GM20000 (cell line): ENCODE measurements at regions not wholly inside any gene's neighbourhood (a gene's known extent, or its start where the extent isn't known, plus 50 kb on each side); places are given as distances from the start of the nearest gene placed in this dataset.

Source experiments
- DNase-seq: peaks from one replicate; pipeline ENCODE4 v3.0.0; 2012; ENCODE audit warnings: low spot score
- CTCF ChIP-seq: IDR thresholded peaks from 2 replicates; pipeline ENCODE4 v1.5.1; 2012; ENCODE audit warnings: mild to moderate bottlenecking, control low read depth; ENCODE audit errors: extremely low read depth, missing control alignments

DNA sequence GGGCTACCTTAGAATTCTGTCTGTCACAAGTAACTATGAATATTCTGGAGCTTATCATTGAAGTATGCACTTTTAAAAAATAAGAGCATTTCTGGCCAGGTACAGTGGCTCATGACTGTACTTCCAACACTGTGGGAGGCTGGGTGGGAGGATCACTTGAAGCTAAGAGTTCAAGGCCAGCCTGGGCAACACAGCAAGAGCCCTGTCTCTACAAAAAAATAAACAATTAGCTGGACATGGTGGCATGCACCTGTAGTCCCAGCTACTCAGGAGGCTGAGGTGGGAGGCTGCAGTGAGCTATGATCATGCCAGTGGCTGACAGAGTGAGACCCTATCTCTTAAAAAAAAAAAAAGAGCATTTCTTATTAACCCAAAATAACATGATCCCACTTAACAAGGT lies 60.0 kb upstream of the BRD7 start:
- no peak for DNase-seq
- no peak for TF ChIP-seq CTCF

GRCh38 chr16:50428116-50428515 lies 59.3 kb upstream of the BRD7 start:
- no peak for TF ChIP-seq CTCF
- DNase-seq, result no peak

DNA sequence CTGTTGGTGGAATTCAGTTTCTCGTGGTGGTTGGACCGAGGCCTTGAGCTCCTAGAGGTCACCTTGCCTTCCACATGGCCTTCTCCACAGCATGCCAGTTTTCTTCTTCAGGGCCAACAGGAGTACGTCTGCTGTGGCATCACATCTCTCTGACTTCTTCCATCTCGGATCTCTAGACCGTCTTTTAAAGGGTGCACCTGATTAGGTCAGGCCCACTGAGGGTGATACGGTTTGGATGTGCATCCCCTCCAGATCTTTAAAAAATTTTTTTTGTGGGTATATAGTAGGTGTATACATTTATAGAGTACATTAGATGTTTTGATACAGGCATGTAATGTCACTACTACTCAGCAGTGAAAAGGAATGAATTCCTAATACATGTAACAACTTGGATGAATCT lies 58.3 kb upstream of the BRD7 start:
- DNase-seq, result no peak
- TF ChIP-seq CTCF, result no peak

- no peak for DNase-seq
- TF ChIP-seq CTCF, result no peak
Observed at GRCh38 chr16:50425648-50426047, 56.9 kb upstream of the BRD7 start.

GRCh38 chr16:50425044-50425443 lies 56.3 kb upstream of the BRD7 start:
- TF ChIP-seq CTCF, result no peak

DNA sequence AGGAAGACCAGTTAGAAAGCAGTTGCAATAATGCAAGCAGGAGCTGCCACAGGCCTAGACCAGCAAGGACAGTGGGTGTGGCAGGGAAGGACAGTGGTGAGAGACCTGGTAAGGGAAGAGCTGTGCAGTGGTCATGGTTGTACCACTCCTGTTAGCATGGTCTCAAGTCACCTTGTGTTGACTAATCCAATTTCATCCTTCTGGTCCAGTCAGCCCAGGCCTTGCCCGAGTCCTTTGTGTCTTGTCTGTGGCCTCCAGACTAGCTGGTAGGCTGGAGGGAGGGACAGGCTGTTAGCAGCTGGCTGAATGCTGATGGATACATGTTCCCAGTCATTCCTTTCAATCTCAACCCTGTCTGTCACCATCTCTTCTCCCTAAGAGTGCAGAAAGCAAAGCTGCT lies 54.1 kb upstream of the BRD7 start:
- no peak for TF ChIP-seq CTCF
- no peak for DNase-seq

More at GRCh38 chr16:50425044-50425443, 56.3 kb upstream of the BRD7 start:
- no peak for DNase-seq

DNA sequence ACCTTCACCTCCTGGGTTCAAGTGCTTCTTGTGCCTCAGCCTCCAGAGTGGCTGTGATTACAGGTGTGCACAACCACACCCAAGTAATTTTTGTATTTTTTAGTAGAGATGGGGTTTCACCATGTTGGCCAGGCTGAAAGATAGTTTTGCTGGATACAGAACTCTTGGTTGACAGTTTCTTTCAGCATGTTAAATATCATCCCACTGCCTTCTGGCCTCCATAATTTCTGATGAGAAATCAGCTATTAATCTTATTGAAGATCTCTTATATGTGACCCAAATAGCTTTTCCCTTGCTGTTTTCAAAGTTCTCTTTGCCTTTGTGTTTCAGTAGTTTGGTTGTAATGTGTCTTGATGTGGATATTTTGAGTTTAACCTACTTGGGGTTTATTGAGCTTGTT lies 50.3 kb upstream of the BRD7 start:
- no peak for TF ChIP-seq CTCF

More for the DNA sequence above, 50.3 kb upstream of the BRD7 start:
- DNase-seq, result no peak
